SK-N-SH (cell line): ENCODE measurements at regions not wholly inside any gene's neighbourhood (a gene's known extent, or its start where the extent isn't known, plus 50 kb on each side); places are given as distances from the start of the nearest gene placed in this dataset.
"Not testable (repeated sequence)": the region's sequence is repeated elsewhere in the genome, so short reads cannot be mapped to it uniquely, and the experiment has no call there.

Experiments
- CTCF ChIA-PET: fragments of 300-600, 350-600 bp; formaldehyde crosslinking; extraction: SDS; loops from one replicate; lab custom pipeline; 2021; lab: Yijun Ruan, JAX
- POLR2A ChIA-PET: fragments of 350-600 bp; sonication (Branson Sonifier 250); formaldehyde crosslinking; extraction: SDS; loops from one replicate; lab custom pipeline; 2020; ENCODE audit warnings: antibody characterized with exemption, inconsistent platforms; lab: Yijun Ruan, JAX
- DNase-seq: peaks from one replicate; pipeline ENCODE4 v3.0.0; 2012
- H2AFZ ChIP-seq: fragments of 200-600 bp; sonication (generic); 2 replicates; pipeline ENCODE4 v1.8.1; 2016; ENCODE audit warnings: antibody characterized with exemption, mild to moderate bottlenecking, low read depth
- H3F3A ChIP-seq: fragments of 200-600 bp; sonication (generic); replicated peaks from 2 replicates; pipeline ENCODE3; 2016; ENCODE audit warnings: antibody characterized with exemption, mild to moderate bottlenecking; ENCODE audit not compliant: insufficient read depth
- H3K27ac ChIP-seq, 2 experiments: fragments of 200-500 bp in 1 of 2; fragments of 200-600 bp in 1 of 2; sonication (Bioruptor generic) in 1 of 2; sonication (generic), shearing (Covaris generic) in 1 of 2; 2 replicates each; pipeline versions ENCODE4 v1.5.1 to v1.6.1; 2014 to 2016; ENCODE audit warnings: low read depth in 2 of 2, inconsistent platforms in 1 of 2, low read length in 1 of 2, mild to moderate bottlenecking in 1 of 2, mixed read lengths in 1 of 2
- H3K27me3 ChIP-seq: fragments of 200-600 bp; sonication (generic), shearing (Covaris generic); 2 replicates; pipeline ENCODE4 v1.6.1; 2016; ENCODE audit warnings: mixed run types; ENCODE audit not compliant: insufficient read depth
- H3K36me3 ChIP-seq, 2 experiments: fragments of 200-500 bp in 1 of 2; fragments of 200-600 bp in 1 of 2; sonication (Bioruptor generic) in 1 of 2; sonication (generic) in 1 of 2; replicated peaks in 1 of 2; 2 replicates each; pipeline versions ENCODE3 to v1.5.1; 2014 to 2016; ENCODE audit warnings: low read length in 1 of 2, mild to moderate bottlenecking in 1 of 2; ENCODE audit not compliant: insufficient read depth in 2 of 2, control insufficient read depth in 1 of 2
- H3K4me1 ChIP-seq, 2 experiments: fragments of 200-500 bp in 1 of 2; fragments of 200-600 bp in 1 of 2; sonication (Bioruptor generic) in 1 of 2; sonication (generic), shearing (Covaris generic) in 1 of 2; 2 replicates each; pipeline versions ENCODE4 v1.5.1 to v1.6.1; 2014 to 2016; ENCODE audit warnings: low read depth in 1 of 2, low read length in 1 of 2, mixed run types in 1 of 2; ENCODE audit not compliant: insufficient read depth in 2 of 2, control insufficient read depth in 1 of 2
- H3K4me2 ChIP-seq: fragments of 200-600 bp; sonication (generic), shearing (Covaris generic); 2 replicates; pipeline ENCODE4 v1.6.1; 2017; ENCODE audit warnings: mixed run types
- H3K4me3 ChIP-seq, 2 experiments: fragments of 200-500 bp in 1 of 2; fragments of 200-600 bp in 1 of 2; sonication (Bioruptor generic) in 1 of 2; sonication (generic), shearing (Covaris generic) in 1 of 2; 2 replicates each; pipeline versions ENCODE4 v1.5.1 to v1.8.1; 2014 to 2016; ENCODE audit warnings: low read depth in 2 of 2, inconsistent platforms in 1 of 2, low read length in 1 of 2, mild to moderate bottlenecking in 1 of 2, mixed read lengths in 1 of 2, moderate library complexity in 1 of 2
- H3K79me2 ChIP-seq: fragments of 200-600 bp; sonication (generic); 2 replicates; pipeline ENCODE4 v1.8.1; 2017; ENCODE audit warnings: mild to moderate bottlenecking; ENCODE audit not compliant: insufficient read depth
- H3K9ac ChIP-seq: fragments of 200-600 bp; sonication (generic); 2 replicates; pipeline ENCODE4 v1.6.1; 2017; ENCODE audit warnings: mixed run types
- H3K9me2 ChIP-seq: fragments of 200-600 bp; sonication (generic); 2 replicates; pipeline ENCODE4 v1.6.1; 2017; ENCODE audit warnings: mixed run types
- H3K9me3 ChIP-seq: fragments of 200-600 bp; sonication (generic); 2 replicates; pipeline ENCODE4 v1.6.1; 2017; ENCODE audit warnings: mixed run types, mild to moderate bottlenecking, moderate library complexity
- H4K20me1 ChIP-seq: fragments of 200-600 bp; sonication (generic); 2 replicates; pipeline ENCODE4 v1.6.1; 2017; ENCODE audit warnings: mild to moderate bottlenecking, mixed run types; ENCODE audit not compliant: insufficient read depth
- CHD2 ChIP-seq: fragments of 150-350 bp; IDR thresholded peaks from 2 replicates; pipeline ENCODE4 v1.6.1; 2018; ENCODE audit warnings: low read length; ENCODE audit not compliant: partially characterized antibody
- CTCF ChIP-seq: fragments of 200-600 bp; sonication (generic); IDR thresholded peaks from 2 replicates; pipeline ENCODE4 v1.6.1; 2017; ENCODE audit warnings: antibody characterized with exemption, mild to moderate bottlenecking, moderate library complexity
- ELF1 ChIP-seq: IDR thresholded peaks from 2 replicates; pipeline ENCODE4 v1.4.0; 2012
- JUND ChIP-seq: IDR thresholded peaks from 2 replicates; pipeline ENCODE4 v1.4.0; 2012
- MEF2A ChIP-seq: IDR thresholded peaks from 2 replicates; pipeline ENCODE4 v1.4.0; 2012; ENCODE audit warnings: low read depth, borderline replicate concordance
- MXI1 ChIP-seq: IDR thresholded peaks from 2 replicates; pipeline ENCODE4 v1.6.1; 2012; ENCODE audit warnings: mild to moderate bottlenecking, low read depth, low read length, improper control_type of control experiment
- NFIC ChIP-seq: IDR thresholded peaks from 2 replicates; pipeline ENCODE4 v1.4.0; 2012; ENCODE audit warnings: borderline replicate concordance
- POLR2AphosphoS5 ChIP-seq: IDR thresholded peaks from 2 replicates; pipeline ENCODE4 v1.6.1; 2012; ENCODE audit warnings: low read depth, low read length
- RAD21 ChIP-seq: IDR thresholded peaks from 2 replicates; pipeline ENCODE4 v1.6.1; 2012; ENCODE audit warnings: mild to moderate bottlenecking, low read length
- RCOR1 ChIP-seq: fragments of 150-350 bp; IDR thresholded peaks from 2 replicates; pipeline ENCODE4 v1.6.1; 2017; ENCODE audit warnings: antibody characterized with exemption, low read length
- REST ChIP-seq: IDR thresholded peaks from 2 replicates; pipeline ENCODE4 v1.6.1; 2012; ENCODE audit warnings: mild to moderate bottlenecking, low read depth, low read length, moderate library complexity
- RFX5 ChIP-seq: IDR thresholded peaks from 2 replicates; pipeline ENCODE4 v1.6.1; 2012; ENCODE audit warnings: mild to moderate bottlenecking, improper control_type of control experiment, low read length
- TAF1 ChIP-seq: IDR thresholded peaks from 2 replicates; pipeline ENCODE4 v1.6.1; 2012; ENCODE audit warnings: low read depth, mild to moderate bottlenecking, low read length, moderate library complexity, borderline replicate concordance
- TCF12 ChIP-seq: IDR thresholded peaks from 2 replicates; pipeline ENCODE4 v1.4.0; 2012
- YY1 ChIP-seq: IDR thresholded peaks from 2 replicates; pipeline ENCODE4 v1.4.0; 2012; ENCODE audit warnings: low read depth, mild to moderate bottlenecking
- WGBS: methylation state at CpG from one replicate; pipeline ENCODE4 v1.1.6; 2017; ENCODE audit warnings: low lambda C conversion rate; 5-methylcytosine and 5-hydroxymethylcytosine counted together

GRCh38 chr6:47174502-47175023, 132.4 kb upstream of the ADGRF1 start:
- ChIA-PET POLR2A (no interaction called here), CTCF (interaction anchor here (1.3 kb wide), 1 partner anchor 77 kb away, joined by 3 read pairs; no protein-coding TSS in a partner anchor)
- no peak overlapping the region for H2AFZ ChIP-seq
- no peaks in the 10 kb centered on the region for H4K20me1 ChIP-seq
- H3K9ac ChIP-seq = no peak overlapping the region
- no peaks in the 10 kb centered on the region for H3K4me1 ChIP-seq
- H3K27me3 ChIP-seq = no peaks in the 10 kb centered on the region
- 68% methylated on average over 4 of the region's 4 CpGs for WGBS
- no peaks in the 10 kb centered on the region for H3K79me2 ChIP-seq
- no peak overlapping the region for H3K4me2 ChIP-seq
- no peak overlapping the region for H3K27ac ChIP-seq
- no peaks in the 10 kb centered on the region for H3K9me2 ChIP-seq
- no peak for DNase-seq
- TF ChIP-seq RAD21 = no peak
- no peak for TF ChIP-seq CTCF
- TF ChIP-seq RCOR1 = no peak
- TF ChIP-seq MXI1 = no peak
- no peak for TF ChIP-seq MEF2A
- no peak for TF ChIP-seq TCF12
- no peak for TF ChIP-seq NFIC
- TF ChIP-seq ELF1 = no peak
- TF ChIP-seq YY1 = no peak
- no peak for TF ChIP-seq RFX5
- TF ChIP-seq CHD2 = no peak
- TF ChIP-seq JUND = no peak
- no peak for TF ChIP-seq TAF1
- TF ChIP-seq POLR2AphosphoS5 = no peak
- no peak for TF ChIP-seq REST
- TF ChIP-seq, all 33 proteins: peak for 0
- Histone ChIP-seq H3F3A (no peaks in the 10 kb centered on the region), H3K9me3 (no peaks in the 10 kb centered on the region), H3K4me3 (no peak overlapping the region), H3K36me3 (no peaks in the 10 kb centered on the region)

GRCh38 chr6:47174063-47174462, 131.9 kb upstream of the ADGRF1 start:
- H3F3A ChIP-seq, H2AFZ ChIP-seq, H3K4me3 ChIP-seq, H3K9me2 ChIP-seq, H3K9ac ChIP-seq, DNase-seq, POLR2A ChIA-PET, H3K27ac ChIP-seq, H3K36me3 ChIP-seq, H4K20me1 ChIP-seq, H3K79me2 ChIP-seq, H3K4me1 ChIP-seq, H3K27me3 ChIP-seq, H3K9me3 ChIP-seq, H3K4me2 ChIP-seq: not testable (repeated sequence)
- CTCF ChIA-PET = interaction anchor here (1.3 kb wide), 1 partner anchor 76 kb away, joined by 3 read pairs; no protein-coding TSS in a partner anchor
- WGBS = 71% methylated on average over 4 of the region's 4 CpGs

- H3K27me3 ChIP-seq, H3K9ac ChIP-seq, POLR2A ChIA-PET, H3K4me2 ChIP-seq, H3K79me2 ChIP-seq, H3K9me3 ChIP-seq, DNase-seq, H3K27ac ChIP-seq, H3K9me2 ChIP-seq, H4K20me1 ChIP-seq, CTCF ChIA-PET, H3F3A ChIP-seq, H2AFZ ChIP-seq, H3K36me3 ChIP-seq, H3K4me3 ChIP-seq: not testable (repeated sequence)
- WGBS = 80% methylated on average over 3 of the region's 3 CpGs
- H3K4me1 ChIP-seq = peaks cover 0 to 12% of the 10 kb centered on the region in 2 experiments; a peak in 2 of 4 replicates
Measured at GRCh38 chr6:47173145-47173544, 131.0 kb upstream of the ADGRF1 start.
